ENCODE measurements at regions not wholly inside any gene's neighbourhood (a gene's known extent, or its start where the extent isn't known, plus 50 kb on each side); places are given as distances from the start of the nearest gene placed in this dataset.

- no peak for DNase-seq
Observed at GRCh38 chr16:49910541-49911071, 54.7 kb upstream of the ZNF423 start.

- DNase-seq, result no peak
Observed at GRCh38 chr16:49911430-49911829, 55.5 kb upstream of the ZNF423 start.

- DNase-seq, result no peak
Observed at GRCh38 chr16:49912721-49913120, 56.8 kb upstream of the ZNF423 start.

GRCh38 chr16:49913720-49914119 lies 57.8 kb upstream of the ZNF423 start:
- no peak for DNase-seq

- DNase-seq, result no peak
Observed at GRCh38 chr16:49914657-49915056, 58.7 kb upstream of the ZNF423 start.

GRCh38 chr16:49918257-49918656 lies 62.3 kb upstream of the ZNF423 start:
- no peak for DNase-seq

- no peak for DNase-seq
Observed at GRCh38 chr16:49919327-49919726, 63.4 kb upstream of the ZNF423 start.

GRCh38 chr16:49920397-49920796 lies 64.5 kb upstream of the ZNF423 start:
- no peak for DNase-seq

GRCh38 chr16:49921106-49921505 lies 65.2 kb upstream of the ZNF423 start:
- DNase-seq, result no peak

GRCh38 chr16:49921791-49922456 lies 66.0 kb upstream of the ZNF423 start:
- peak; percentile 60 for DNase-seq

GRCh38 chr16:49923411-49923810 lies 67.5 kb upstream of the ZNF423 start:
- no peak for DNase-seq

- no peak for DNase-seq
Observed at GRCh38 chr16:49924078-49924477, 68.2 kb upstream of the ZNF423 start.

GRCh38 chr16:49926941-49927340 lies 71.0 kb upstream of the ZNF423 start:
- DNase-seq, result no peak

GRCh38 chr16:49928176-49929041 lies 72.5 kb upstream of the ZNF423 start:
- no peak for DNase-seq

GRCh38 chr16:49929626-49930025 lies 73.7 kb upstream of the ZNF423 start:
- no peak for DNase-seq

- no peak for DNase-seq
Observed at GRCh38 chr16:49930841-49931240, 74.9 kb upstream of the ZNF423 start.

GRCh38 chr16:49931266-49931665 lies 75.4 kb upstream of the ZNF423 start:
- DNase-seq, result no peak

- no peak for DNase-seq
Observed at GRCh38 chr16:49931916-49932315, 76.0 kb upstream of the ZNF423 start.

GRCh38 chr16:49932434-49932833 lies 76.5 kb upstream of the ZNF423 start:
- DNase-seq, result no peak

- DNase-seq, result peak; percentile 53
Observed at GRCh38 chr16:49932946-49933345, 77.0 kb upstream of the ZNF423 start.

- no peak for DNase-seq
Observed at GRCh38 chr16:49936791-49937190, 80.9 kb upstream of the ZNF423 start.

GRCh38 chr16:49937886-49938285 lies 82.0 kb upstream of the ZNF423 start:
- no peak for DNase-seq

- DNase-seq, result no peak
Observed at GRCh38 chr16:49939495-49939894, 83.6 kb upstream of the ZNF423 start.
